Coronary artery (tissue), 2 donors: ENCODE measurements at regions not wholly inside any gene's neighbourhood (a gene's known extent, or its start where the extent isn't known, plus 50 kb on each side); places are given as distances from the start of the nearest gene placed in this dataset.

Experiments
- DNase-seq: peaks from one replicate; pipeline ENCODE4 v3.0.0-alpha.2; 2017; ENCODE audit warnings: low spot score
- H3K27ac ChIP-seq, 2 donors: fragments of 200-600 bp; sonication (generic); one replicate each; pipeline ENCODE4 v1.5.1; 2016 to 2019
- H3K4me3 ChIP-seq: fragments of 200-600 bp; sonication (generic); 2 replicates; pipeline ENCODE4 v1.5.1; 2016; ENCODE audit warnings: mild to moderate bottlenecking, moderate library complexity
- CTCF ChIP-seq: fragments of 200-600 bp; sonication (generic); IDR thresholded peaks from one replicate; pipeline ENCODE4 v1.5.1; 2019; ENCODE audit warnings: antibody characterized with exemption

- Histone ChIP-seq H3K4me3 (no peak overlapping the region), H3K27ac (no peak overlapping the region)
- no peak for TF ChIP-seq CTCF
- no peak for DNase-seq
Measured at GRCh38 chr1:229097356-229097755, 173.6 kb upstream of the RAB4A start.

- no peak for TF ChIP-seq CTCF
- DNase-seq = no peak
Measured at GRCh38 chr1:229098361-229098760, 172.6 kb upstream of the RAB4A start.

GRCh38 chr1:229098903-229099578, 171.9 kb upstream of the RAB4A start:
- Histone ChIP-seq H3K27ac (no peak overlapping the region), H3K4me3 (no peak overlapping the region)
- TF ChIP-seq CTCF = no peak
- no peak for DNase-seq

More at GRCh38 chr1:229098361-229098760, 172.6 kb upstream of the RAB4A start:
- H3K4me3 ChIP-seq = no peak overlapping the region
- no peak overlapping the region for H3K27ac ChIP-seq

GRCh38 chr1:229101011-229101871, 169.7 kb upstream of the RAB4A start:
- H3K4me3 ChIP-seq = no peak overlapping the region
- no peak overlapping the region for H3K27ac ChIP-seq
- no peak for TF ChIP-seq CTCF
- DNase-seq = no peak

- DNase-seq = no peak
- no peak for TF ChIP-seq CTCF
- H3K27ac ChIP-seq = peak overlapping the region in 1 of 2 donors; percentile 1
- no peak overlapping the region for H3K4me3 ChIP-seq
Measured at GRCh38 chr1:229102741-229103391, 168.0 kb upstream of the RAB4A start.

GRCh38 chr1:229104654-229105053, 166.3 kb upstream of the RAB4A start:
- no peak for TF ChIP-seq CTCF
- Histone ChIP-seq H3K27ac (no peak overlapping the region), H3K4me3 (no peak overlapping the region)
- DNase-seq = no peak
